Upper lobe of left lung (tissue), 6 donors: ENCODE measurements at regions not wholly inside any gene's neighbourhood (a gene's known extent, or its start where the extent isn't known, plus 50 kb on each side); places are given as distances from the start of the nearest gene placed in this dataset.
"Not testable (repeated sequence)": the region's sequence is repeated elsewhere in the genome, so short reads cannot be mapped to it uniquely, and the experiment has no call there.

Experiments used
- ATAC-seq, 2 donors: fragments of 200-7000 bp; cut with Tn5 transposase; one replicate each; pipeline ENCODE4 v1.9.1; 2022; ENCODE audit warnings: mild to moderate bottlenecking in 2 of 2, moderate library complexity in 2 of 2; ENCODE audit not compliant: low FRiP score in 2 of 2
- DNase-seq, 2 donors: peaks; one replicate each; pipeline ENCODE4 v3.0.0-alpha.2; 2019 to 2020
- H3K27ac ChIP-seq, 4 donors: fragments of 200-600 bp; sonication (generic); one replicate each; pipeline ENCODE4 v1.5.1; 2016 to 2019
- H3K27me3 ChIP-seq, 4 donors: fragments of 200-600 bp; sonication (generic); one replicate each; pipeline ENCODE4 v1.5.1; 2017 to 2019
- H3K36me3 ChIP-seq, 4 donors: fragments of 200-600 bp; sonication (generic); one replicate each; pipeline ENCODE4 v1.5.1; 2016 to 2019
- H3K4me1 ChIP-seq, 4 donors: fragments of 200-600 bp; sonication (generic); one replicate each; pipeline ENCODE4 v1.5.1; 2018 to 2019
- H3K4me3 ChIP-seq, 4 donors: fragments of 200-600 bp; sonication (generic); one replicate each; pipeline ENCODE4 v1.5.1; 2017 to 2019; ENCODE audit warnings: mild to moderate bottlenecking in 2 of 4, moderate library complexity in 1 of 4
- H3K9me3 ChIP-seq, 4 donors: fragments of 200-600 bp; sonication (generic); one replicate each; pipeline ENCODE4 v1.5.1; 2018 to 2019
- EP300 ChIP-seq, 4 donors: sonication (generic); formaldehyde crosslinking; IDR thresholded peaks; one replicate each; pipeline ENCODE4 v1.5.1; 2017; ENCODE audit warnings: antibody characterized with exemption in 4 of 4, control low read depth in 2 of 4
- POLR2A ChIP-seq, 4 donors: fragments of 450-650 bp; IDR thresholded peaks; one replicate each; pipeline ENCODE4 v1.5.1; 2016 to 2017; ENCODE audit warnings: antibody characterized with exemption in 4 of 4, mild to moderate bottlenecking in 2 of 4
- POLR2AphosphoS5 ChIP-seq, 2 donors: sonication (generic); formaldehyde crosslinking; IDR thresholded peaks; one replicate each; pipeline ENCODE4 v1.5.1; 2017; ENCODE audit warnings: antibody characterized with exemption in 2 of 2
- WGBS, 2 donors: methylation state at CpG; one replicate each; pipeline ENCODE4 v1.1.5; 2017 to 2018; 5-methylcytosine and 5-hydroxymethylcytosine counted together
- TF ChIP-seq, protein P1 (sequence below), 6 experiments: fragments of 450-650 bp in 4 of 6; fragments of 200-600 bp in 2 of 6; sonication (generic) in 2 of 6; IDR thresholded peaks; one replicate each; pipeline ENCODE4 v1.5.1; 2016 to 2019; ENCODE audit warnings: antibody characterized with exemption in 6 of 6
- donor health status: DM: no; HTN: no; CAD: no; lungs with moderate emphysema.
- donor health status: DM: no; HTN: yes; CAD: no; lungs with severe emphysema.

DNA sequence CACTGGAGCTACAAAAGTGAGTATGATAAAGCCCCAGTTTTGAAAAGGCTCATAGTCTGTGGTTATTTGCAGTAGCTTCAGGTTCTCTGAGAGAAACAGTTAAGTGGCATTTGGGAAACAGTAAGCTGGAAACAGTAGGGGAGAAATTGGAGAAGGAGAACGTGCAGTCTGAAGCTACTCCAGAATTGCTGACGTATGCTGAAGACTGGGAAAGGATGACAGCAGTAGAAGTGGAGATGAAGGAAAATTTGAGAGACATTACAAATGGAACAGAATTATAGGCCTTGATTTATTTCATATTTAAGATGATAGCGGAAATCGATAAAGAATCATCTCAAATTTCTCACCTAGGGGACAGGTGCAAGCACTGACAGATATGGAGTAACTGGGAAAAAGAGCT lies 248.8 kb downstream of the CAAP1 start:
- Histone ChIP-seq H3K4me3 (no peak overlapping the region), H3K4me1 (no peaks in the 10 kb centered on the region), H3K27me3 (no peaks in the 10 kb centered on the region), H3K36me3 (no peaks in the 10 kb centered on the region), H3K27ac (no peak overlapping the region), H3K9me3 (no peaks in the 10 kb centered on the region)
- ATAC-seq (no peak), DNase-seq (no peak)
- WGBS, 2 donors = 85 to 89% methylated on average over 4 of the region's 4 CpGs
- TF ChIP-seq POLR2A (IDR thresholded peaks at IDR 0.05) (no peak), EP300 (IDR thresholded peaks at IDR 0.05) (no peak), POLR2AphosphoS5 (IDR thresholded peaks at IDR 0.05) (no peak)
- TF ChIP-seq, protein P1, sequence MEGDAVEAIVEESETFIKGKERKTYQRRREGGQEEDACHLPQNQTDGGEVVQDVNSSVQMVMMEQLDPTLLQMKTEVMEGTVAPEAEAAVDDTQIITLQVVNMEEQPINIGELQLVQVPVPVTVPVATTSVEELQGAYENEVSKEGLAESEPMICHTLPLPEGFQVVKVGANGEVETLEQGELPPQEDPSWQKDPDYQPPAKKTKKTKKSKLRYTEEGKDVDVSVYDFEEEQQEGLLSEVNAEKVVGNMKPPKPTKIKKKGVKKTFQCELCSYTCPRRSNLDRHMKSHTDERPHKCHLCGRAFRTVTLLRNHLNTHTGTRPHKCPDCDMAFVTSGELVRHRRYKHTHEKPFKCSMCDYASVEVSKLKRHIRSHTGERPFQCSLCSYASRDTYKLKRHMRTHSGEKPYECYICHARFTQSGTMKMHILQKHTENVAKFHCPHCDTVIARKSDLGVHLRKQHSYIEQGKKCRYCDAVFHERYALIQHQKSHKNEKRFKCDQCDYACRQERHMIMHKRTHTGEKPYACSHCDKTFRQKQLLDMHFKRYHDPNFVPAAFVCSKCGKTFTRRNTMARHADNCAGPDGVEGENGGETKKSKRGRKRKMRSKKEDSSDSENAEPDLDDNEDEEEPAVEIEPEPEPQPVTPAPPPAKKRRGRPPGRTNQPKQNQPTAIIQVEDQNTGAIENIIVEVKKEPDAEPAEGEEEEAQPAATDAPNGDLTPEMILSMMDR (IDR thresholded peaks at IDR 0.05) = no peak

DNA sequence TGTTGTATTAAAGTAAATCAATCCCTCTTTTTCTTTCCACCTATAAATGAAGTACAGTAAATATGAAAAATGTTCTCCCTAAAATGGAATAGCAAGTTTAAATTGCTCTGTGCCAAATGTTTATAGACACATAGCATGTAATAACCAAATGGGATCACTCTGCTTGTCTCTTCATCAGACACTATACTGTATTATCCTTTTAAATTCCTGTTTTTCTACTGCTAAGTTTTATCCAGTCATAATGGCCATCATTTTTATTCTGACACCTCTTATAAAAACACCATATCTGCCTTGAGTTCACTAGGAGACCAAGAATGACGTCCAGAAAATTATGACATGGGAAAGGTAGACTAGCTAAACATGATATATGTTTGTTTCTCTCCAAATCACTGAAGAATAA lies 252.8 kb downstream of the CAAP1 start:
- no peaks in the 10 kb centered on the region for H3K4me1 ChIP-seq
- no peak for TF ChIP-seq EP300 (IDR thresholded peaks at IDR 0.05)
- TF ChIP-seq POLR2AphosphoS5 (IDR thresholded peaks at IDR 0.05) = no peak
- no peak for TF ChIP-seq POLR2A (IDR thresholded peaks at IDR 0.05)
- TF ChIP-seq, protein P1 (IDR thresholded peaks at IDR 0.05) = no peak
- H3K9me3 ChIP-seq = no peaks in the 10 kb centered on the region
- no peak overlapping the region for H3K27ac ChIP-seq
- ATAC-seq (no peak), DNase-seq (no peak)
- H3K36me3 ChIP-seq = no peaks in the 10 kb centered on the region
- no peaks in the 10 kb centered on the region for H3K27me3 ChIP-seq
- H3K4me3 ChIP-seq = no peak overlapping the region
- 52 to 67% methylated on average over 1 of the region's 1 CpG for WGBS, 2 donors

DNA sequence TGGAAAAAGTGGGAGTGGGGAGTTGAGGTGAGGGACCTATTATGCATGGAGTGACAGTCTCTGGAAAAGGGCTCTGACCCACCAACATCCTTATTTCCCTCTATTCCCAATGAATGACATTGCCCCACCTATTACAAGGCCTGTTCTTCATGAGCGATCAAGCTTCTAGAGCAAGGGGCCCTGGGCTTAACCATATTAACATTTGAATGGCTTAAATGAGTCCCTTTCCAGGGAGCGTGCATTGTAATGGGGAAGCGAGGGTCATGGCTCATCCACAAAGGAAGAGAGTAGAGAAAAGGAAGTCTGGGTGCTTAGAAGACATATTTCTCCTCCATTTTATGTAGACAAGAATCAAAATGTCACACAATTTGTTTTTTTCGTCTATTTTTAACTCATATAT lies 255.5 kb downstream of the CAAP1 start:
- no peak for TF ChIP-seq POLR2A (IDR thresholded peaks at IDR 0.05)
- TF ChIP-seq, protein P1 (IDR thresholded peaks at IDR 0.05) = no peak
- no peak overlapping the region for H3K4me3 ChIP-seq
- no peak for ATAC-seq
- H3K9me3 ChIP-seq = no peaks in the 10 kb centered on the region
- WGBS, 2 donors = 55 to 62% methylated on average over 4 of the region's 4 CpGs
- H3K27ac ChIP-seq = no peak overlapping the region
- no peaks in the 10 kb centered on the region for H3K36me3 ChIP-seq
- no peaks in the 10 kb centered on the region for H3K27me3 ChIP-seq
- no peak for DNase-seq
- H3K4me1 ChIP-seq = no peaks in the 10 kb centered on the region

DNA sequence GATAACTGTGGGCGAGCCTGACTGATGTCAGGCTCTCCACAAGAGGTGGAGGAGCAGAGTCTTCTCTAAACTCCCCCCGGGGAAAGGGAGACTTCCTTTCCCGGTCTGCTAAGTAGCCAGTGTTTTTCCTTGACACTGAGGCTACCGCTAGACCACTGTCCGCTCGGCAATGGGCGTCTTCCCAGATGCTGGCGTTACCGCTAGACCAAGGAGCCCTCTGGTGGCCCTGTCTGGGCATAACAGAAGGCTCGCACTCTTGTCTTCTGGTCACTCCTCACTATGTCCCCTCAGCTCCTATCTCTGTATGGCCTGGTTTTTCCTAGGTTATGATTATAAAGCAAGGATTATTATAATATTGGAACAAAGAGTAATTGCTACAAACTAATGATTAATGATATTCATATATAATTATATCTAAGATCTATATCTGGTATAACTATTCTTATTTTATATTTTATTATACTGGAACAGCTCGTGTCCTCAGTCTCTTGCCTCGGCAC lies 278.7 kb downstream of the CAAP1 start:
- H3K27me3 ChIP-seq, ATAC-seq, H3K4me1 ChIP-seq, DNase-seq, H3K27ac ChIP-seq, H3K36me3 ChIP-seq, H3K9me3 ChIP-seq, H3K4me3 ChIP-seq: not testable (repeated sequence)
- WGBS, 2 donors = 52 to 76% methylated on average over 8 to 12 of the region's 12 CpGs
- TF ChIP-seq, protein P1 (IDR thresholded peaks at IDR 0.05) = peak in 4 of 6 experiments; percentile 10 to 37 (median 16)

DNA sequence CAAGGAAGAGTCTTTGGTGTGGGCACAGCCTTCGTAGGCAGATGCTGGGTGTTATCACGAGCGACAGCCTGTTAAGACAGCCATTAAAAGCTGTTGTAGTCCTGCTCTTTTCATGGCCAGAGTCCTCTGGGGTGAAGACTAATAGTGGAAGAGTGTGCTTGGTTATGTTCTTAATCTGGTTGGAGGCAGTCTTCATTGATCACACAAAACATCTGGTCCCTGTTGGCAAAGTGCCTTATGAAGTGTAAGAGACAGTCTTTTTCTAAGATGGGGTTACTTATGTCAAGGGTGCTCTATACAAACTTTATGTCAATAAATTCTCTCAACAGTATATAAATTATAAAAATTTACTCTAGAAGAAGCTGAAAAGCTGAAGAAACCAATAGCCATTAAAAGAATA lies 280.4 kb downstream of the CAAP1 start:
- Histone ChIP-seq H3K9me3 (no peaks in the 10 kb centered on the region), H3K27me3 (no peaks in the 10 kb centered on the region), H3K27ac (no peak overlapping the region), H3K4me1 (no peaks in the 10 kb centered on the region), H3K4me3 (no peak overlapping the region), H3K36me3 (no peaks in the 10 kb centered on the region)
- 75 to 81% methylated on average over 3 of the region's 3 CpGs for WGBS, 2 donors
- no peak for DNase-seq
- no peak for ATAC-seq
- TF ChIP-seq, protein P1 (IDR thresholded peaks at IDR 0.05) = no peak
- TF ChIP-seq EP300 (IDR thresholded peaks at IDR 0.05) (no peak), POLR2AphosphoS5 (IDR thresholded peaks at IDR 0.05) (no peak)
